K562 (cell line): ENCODE measurements at regions not wholly inside any gene's neighbourhood (a gene's known extent, or its start where the extent isn't known, plus 50 kb on each side); places are given as distances from the start of the nearest gene placed in this dataset.

Source experiments
- ATF4 ChIP-seq: fragments of 450-650 bp; formaldehyde crosslinking; IDR thresholded peaks from 2 replicates; pipeline ENCODE4 v1.4.0; 2022; ENCODE audit warnings: mild to moderate bottlenecking, moderate library complexity
- CTCF ChIP-seq, 3 experiments: IDR thresholded peaks in 2 of 3; conservative IDR thresholded peaks in 1 of 3; 2 replicates each; pipeline ENCODE4 v1.5.1; 2011 to 2012; ENCODE audit warnings: low read length in 3 of 3, mild to moderate bottlenecking in 3 of 3, control low read depth in 2 of 3, improper control_type of control experiment in 1 of 3, inconsistent platforms in 1 of 3, low read depth in 1 of 3, mixed read lengths in 1 of 3, moderate library complexity in 1 of 3; ENCODE audit not compliant: insufficient read depth in 2 of 3
- EP300 ChIP-seq: IDR thresholded peaks from 2 replicates; pipeline ENCODE4 v1.6.1; 2012; ENCODE audit warnings: low read length, improper control_type of control experiment
- MAX ChIP-seq: sonication (generic); formaldehyde crosslinking; IDR thresholded peaks from 2 replicates; pipeline ENCODE4 v1.9.0; 2022; ENCODE audit warnings: mild to moderate bottlenecking, missing genetic modification reagents
- MEIS2 ChIP-seq: fragments of 450-650 bp; IDR thresholded peaks from 2 replicates; pipeline ENCODE4 v1.6.1; 2014; ENCODE audit warnings: mild to moderate bottlenecking; ENCODE audit not compliant: partially characterized antibody
- POLR2AphosphoS5 ChIP-seq: IDR thresholded peaks from 2 replicates; pipeline ENCODE4 v1.6.1; 2011; ENCODE audit warnings: mild to moderate bottlenecking, low read depth, low read length, moderate library complexity; ENCODE audit not compliant: control insufficient read depth, insufficient read depth
- SRSF1 ChIP-seq: fragments of 200-400 bp; formaldehyde crosslinking; IDR thresholded peaks from 2 replicates; pipeline ENCODE4 v1.6.1; 2017; ENCODE audit warnings: mild to moderate bottlenecking, low read depth, low read length, moderate library complexity
- ZNF121 ChIP-seq: sonication (generic); formaldehyde crosslinking; conservative IDR thresholded peaks from 2 replicates; pipeline ENCODE4 v1.8.0; 2022; ENCODE audit warnings: missing genetic modification reagents

GRCh38 chr1:2946999-2947690 is 74.1 kb upstream of the ACTRT2 start:
- TF ChIP-seq ATF4 (CRISPR knock-in tag) (no peak), MAX (CRISPR knock-in tag) (no peak), SRSF1 (no peak), EP300 (no peak), CTCF (IDR thresholded peaks at IDR 0.05 in 2 of 3, conservative IDR thresholded peaks at IDR 0.05 in 1 of 3; ENCODE audit: insufficient read depth in 2 of 3, low read depth in 1 of 3, low read length in 3 of 3) (no peak), MEIS2 (no peak), ZNF121 (CRISPR knock-in tag) (no peak), POLR2AphosphoS5 (no peak)
